Neural cell (in vitro differentiated cells): ENCODE measurements at regions not wholly inside any gene's neighbourhood (a gene's known extent, or its start where the extent isn't known, plus 50 kb on each side); places are given as distances from the start of the nearest gene placed in this dataset.

ENCODE experiments used
- POLR2AphosphoS5 ChIP-seq: IDR thresholded peaks from 2 replicates; pipeline ENCODE4 v1.6.1; 2012
- RAD21 ChIP-seq: fragments of 450-650 bp; conservative IDR thresholded peaks from 2 replicates; pipeline ENCODE4 v1.6.1; 2014; ENCODE audit warnings: antibody characterized with exemption, mild to moderate bottlenecking, moderate library complexity
- SMC3 ChIP-seq: fragments of 450-650 bp; conservative IDR thresholded peaks from 2 replicates; pipeline ENCODE4 v1.6.1; 2014; ENCODE audit warnings: antibody characterized with exemption, mild to moderate bottlenecking, moderate library complexity; ENCODE audit not compliant: poor library complexity
- TF ChIP-seq, protein P1 (sequence below): IDR thresholded peaks from 2 replicates; pipeline ENCODE4 v1.6.1; 2012; ENCODE audit warnings: borderline replicate concordance
- TF ChIP-seq, protein P2 (sequence below): fragments of 450-650 bp; IDR thresholded peaks from 2 replicates; pipeline ENCODE4 v1.5.1; 2014; ENCODE audit warnings: antibody characterized with exemption, mild to moderate bottlenecking, moderate library complexity; ENCODE audit not compliant: poor library complexity, severe bottlenecking

DNA sequence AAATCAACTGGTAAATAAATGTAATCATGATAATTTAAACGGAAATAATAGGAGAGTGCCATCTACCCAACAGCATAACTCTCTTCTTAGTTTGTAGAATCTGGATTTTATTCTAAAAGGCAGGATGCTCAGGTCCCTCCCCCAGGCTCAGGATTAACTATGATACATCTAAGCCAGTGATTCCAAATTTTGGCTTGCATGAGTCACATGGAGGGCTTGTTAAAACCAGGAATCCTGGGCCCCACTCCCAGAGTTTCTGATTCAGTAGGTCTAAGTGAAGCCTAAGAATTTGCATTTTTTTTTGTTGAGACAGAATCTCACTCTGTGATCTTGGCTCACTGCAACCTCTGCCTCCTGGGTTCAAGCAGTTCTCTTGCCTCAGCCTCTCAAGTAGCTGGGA, 62.3 kb upstream of the ZFR start:
- TF ChIP-seq POLR2AphosphoS5: no peak
- TF ChIP-seq, protein P1, sequence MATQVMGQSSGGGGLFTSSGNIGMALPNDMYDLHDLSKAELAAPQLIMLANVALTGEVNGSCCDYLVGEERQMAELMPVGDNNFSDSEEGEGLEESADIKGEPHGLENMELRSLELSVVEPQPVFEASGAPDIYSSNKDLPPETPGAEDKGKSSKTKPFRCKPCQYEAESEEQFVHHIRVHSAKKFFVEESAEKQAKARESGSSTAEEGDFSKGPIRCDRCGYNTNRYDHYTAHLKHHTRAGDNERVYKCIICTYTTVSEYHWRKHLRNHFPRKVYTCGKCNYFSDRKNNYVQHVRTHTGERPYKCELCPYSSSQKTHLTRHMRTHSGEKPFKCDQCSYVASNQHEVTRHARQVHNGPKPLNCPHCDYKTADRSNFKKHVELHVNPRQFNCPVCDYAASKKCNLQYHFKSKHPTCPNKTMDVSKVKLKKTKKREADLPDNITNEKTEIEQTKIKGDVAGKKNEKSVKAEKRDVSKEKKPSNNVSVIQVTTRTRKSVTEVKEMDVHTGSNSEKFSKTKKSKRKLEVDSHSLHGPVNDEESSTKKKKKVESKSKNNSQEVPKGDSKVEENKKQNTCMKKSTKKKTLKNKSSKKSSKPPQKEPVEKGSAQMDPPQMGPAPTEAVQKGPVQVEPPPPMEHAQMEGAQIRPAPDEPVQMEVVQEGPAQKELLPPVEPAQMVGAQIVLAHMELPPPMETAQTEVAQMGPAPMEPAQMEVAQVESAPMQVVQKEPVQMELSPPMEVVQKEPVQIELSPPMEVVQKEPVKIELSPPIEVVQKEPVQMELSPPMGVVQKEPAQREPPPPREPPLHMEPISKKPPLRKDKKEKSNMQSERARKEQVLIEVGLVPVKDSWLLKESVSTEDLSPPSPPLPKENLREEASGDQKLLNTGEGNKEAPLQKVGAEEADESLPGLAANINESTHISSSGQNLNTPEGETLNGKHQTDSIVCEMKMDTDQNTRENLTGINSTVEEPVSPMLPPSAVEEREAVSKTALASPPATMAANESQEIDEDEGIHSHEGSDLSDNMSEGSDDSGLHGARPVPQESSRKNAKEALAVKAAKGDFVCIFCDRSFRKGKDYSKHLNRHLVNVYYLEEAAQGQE: no peak
- TF ChIP-seq, protein P2, sequence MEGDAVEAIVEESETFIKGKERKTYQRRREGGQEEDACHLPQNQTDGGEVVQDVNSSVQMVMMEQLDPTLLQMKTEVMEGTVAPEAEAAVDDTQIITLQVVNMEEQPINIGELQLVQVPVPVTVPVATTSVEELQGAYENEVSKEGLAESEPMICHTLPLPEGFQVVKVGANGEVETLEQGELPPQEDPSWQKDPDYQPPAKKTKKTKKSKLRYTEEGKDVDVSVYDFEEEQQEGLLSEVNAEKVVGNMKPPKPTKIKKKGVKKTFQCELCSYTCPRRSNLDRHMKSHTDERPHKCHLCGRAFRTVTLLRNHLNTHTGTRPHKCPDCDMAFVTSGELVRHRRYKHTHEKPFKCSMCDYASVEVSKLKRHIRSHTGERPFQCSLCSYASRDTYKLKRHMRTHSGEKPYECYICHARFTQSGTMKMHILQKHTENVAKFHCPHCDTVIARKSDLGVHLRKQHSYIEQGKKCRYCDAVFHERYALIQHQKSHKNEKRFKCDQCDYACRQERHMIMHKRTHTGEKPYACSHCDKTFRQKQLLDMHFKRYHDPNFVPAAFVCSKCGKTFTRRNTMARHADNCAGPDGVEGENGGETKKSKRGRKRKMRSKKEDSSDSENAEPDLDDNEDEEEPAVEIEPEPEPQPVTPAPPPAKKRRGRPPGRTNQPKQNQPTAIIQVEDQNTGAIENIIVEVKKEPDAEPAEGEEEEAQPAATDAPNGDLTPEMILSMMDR: no peak
- no peak for TF ChIP-seq SMC3
- TF ChIP-seq RAD21: no peak
